Calu3 (cell line): ENCODE measurements at regions not wholly inside any gene's neighbourhood (a gene's known extent, or its start where the extent isn't known, plus 50 kb on each side); places are given as distances from the start of the nearest gene placed in this dataset.

Source experiments
- BruUV-seq: library from RNA; stranded (reverse); fragments of 400-500 nt; replicated peaks from 2 replicates; lab custom pipeline; 2021; lab: Mats Ljungman, UMichigan
- CTCF ChIA-PET: fragments of 300-600 bp; sonication (Branson Sonifier 250); formaldehyde crosslinking; loops from one replicate; lab custom pipeline; 2022; ENCODE audit warnings: antibody characterized with exemption; lab: Charles Lee
- DNase-seq: peaks from one replicate; pipeline ENCODE4 v3.0.0; 2022
- H3K27ac Mint-ChIP-seq: one replicate; pipeline ENCODE4 v1.8.0; 2022; ENCODE audit warnings: mixed read lengths; ENCODE audit not compliant: unreplicated experiment
- H3K27me3 Mint-ChIP-seq: one replicate; pipeline ENCODE4 v1.8.0; 2022; ENCODE audit warnings: mixed read lengths; ENCODE audit not compliant: unreplicated experiment
- H3K36me3 Mint-ChIP-seq: one replicate; pipeline ENCODE4 v1.8.0; 2022; ENCODE audit warnings: mild to moderate bottlenecking, moderate library complexity, mixed read lengths; ENCODE audit not compliant: insufficient read depth, unreplicated experiment
- H3K4me1 Mint-ChIP-seq: one replicate; pipeline ENCODE4 v1.8.0; 2022; ENCODE audit warnings: mild to moderate bottlenecking, low read depth, mixed read lengths; ENCODE audit not compliant: unreplicated experiment
- H3K4me3 Mint-ChIP-seq: one replicate; pipeline ENCODE4 v1.8.0; 2022; ENCODE audit warnings: mild to moderate bottlenecking, low read depth, moderate library complexity, mixed read lengths; ENCODE audit not compliant: unreplicated experiment
- H3K9me3 Mint-ChIP-seq: one replicate; pipeline ENCODE4 v1.8.0; 2022; ENCODE audit warnings: low read depth, mixed read lengths; ENCODE audit not compliant: unreplicated experiment
- CTCF ChIP-seq: fragments of 200-600 bp; IDR thresholded peaks from one replicate; pipeline ENCODE4 v1.8.0; 2022; ENCODE audit warnings: antibody characterized with exemption; ENCODE audit not compliant: unreplicated experiment
- intact Hi-C: fragments of 100-400 bp; cut with micrococcal nuclease; formaldehyde crosslinking; loops from one replicate; pipeline ENCODE4 v1.10.0; 2022; ENCODE audit not compliant: unreplicated experiment

DNA sequence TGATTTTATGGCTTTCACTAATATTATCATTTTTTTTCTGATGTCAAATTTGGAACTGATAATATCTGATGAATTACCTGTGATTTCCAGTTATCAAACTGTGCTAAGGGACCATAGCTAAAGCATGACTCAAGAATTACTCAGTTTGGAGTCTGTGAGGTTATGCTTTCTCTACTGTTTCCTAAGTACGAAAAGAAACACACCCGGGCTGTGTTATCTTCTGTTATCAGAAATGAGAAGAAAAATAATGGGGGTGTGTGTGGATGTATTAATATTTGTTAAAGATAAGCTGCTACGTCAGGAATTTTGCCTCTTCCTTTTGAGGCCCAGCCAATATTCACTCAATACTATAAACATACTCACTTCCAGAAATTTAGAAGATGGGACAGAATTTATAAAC is 1401.9 kb upstream of the FLRT2 start:
- Mint-ChIP-seq H3K27ac (no peak overlapping the region), H3K9me3 (peaks cover 5% of the 10 kb centered on the region), H3K36me3 (no peaks in the 10 kb centered on the region), H3K4me1 (no peaks in the 10 kb centered on the region), H3K27me3 (no peaks in the 10 kb centered on the region), H3K4me3 (no peak overlapping the region)
- DNase-seq = no peak
- CTCF ChIA-PET = no interaction called here
- no peak for TF ChIP-seq CTCF
- intact Hi-C loops = no loop called here
- BruUV-seq = no TSS peak

DNA sequence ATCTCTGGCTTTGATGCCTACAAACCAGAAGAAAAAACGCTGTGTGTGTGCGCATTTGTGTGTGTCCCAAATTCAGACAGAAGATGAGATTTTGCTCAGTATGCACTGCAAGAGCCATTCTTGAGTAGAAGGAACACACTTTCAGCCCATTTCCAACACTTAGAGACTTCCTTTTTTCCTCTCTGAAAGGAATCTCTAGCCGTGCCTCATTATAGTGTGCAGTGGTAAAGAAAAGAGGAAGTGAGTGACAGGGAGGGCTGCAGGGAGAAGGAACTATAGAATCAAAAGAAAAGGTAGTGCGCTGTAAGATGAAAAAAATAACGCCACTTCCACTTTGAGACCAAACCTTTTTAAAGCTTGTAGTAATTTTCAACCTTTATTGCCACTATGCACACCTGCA is 1400.9 kb upstream of the FLRT2 start:
- H3K27ac Mint-ChIP-seq = no peak overlapping the region
- peaks cover 5% of the 10 kb centered on the region for H3K9me3 Mint-ChIP-seq
- no peaks in the 10 kb centered on the region for H3K27me3 Mint-ChIP-seq
- H3K4me3 Mint-ChIP-seq = no peak overlapping the region
- CTCF ChIA-PET = no interaction called here
- intact Hi-C loops = no loop called here
- TF ChIP-seq CTCF = no peak
- H3K36me3 Mint-ChIP-seq = no peaks in the 10 kb centered on the region
- no peaks in the 10 kb centered on the region for H3K4me1 Mint-ChIP-seq
- BruUV-seq = no TSS peak
- no peak for DNase-seq

DNA sequence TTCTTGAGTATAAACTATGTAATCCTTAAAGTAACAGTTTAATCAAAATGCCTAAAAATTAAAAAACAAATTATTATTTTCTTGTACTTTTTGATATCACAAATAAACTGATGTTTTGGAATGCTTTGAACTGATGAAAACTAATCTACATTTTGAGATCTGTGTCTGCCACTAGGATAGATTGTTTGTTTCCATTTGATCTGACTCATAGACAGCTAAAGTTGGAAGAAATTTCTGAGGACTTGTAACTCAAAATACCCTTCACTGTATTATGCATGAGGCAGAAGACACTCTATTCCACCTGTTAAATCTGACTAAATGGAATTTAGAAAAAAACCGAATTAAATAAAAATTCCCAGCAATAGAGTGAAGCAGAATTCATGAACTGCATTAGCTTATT is 1400.0 kb upstream of the FLRT2 start:
- H3K27ac Mint-ChIP-seq = no peak overlapping the region
- intact Hi-C loops = no loop called here
- no peaks in the 10 kb centered on the region for H3K4me1 Mint-ChIP-seq
- CTCF ChIA-PET = no interaction called here
- no peaks in the 10 kb centered on the region for H3K36me3 Mint-ChIP-seq
- no peak for DNase-seq
- peaks cover 7% of the 10 kb centered on the region for H3K9me3 Mint-ChIP-seq
- TF ChIP-seq CTCF = no peak
- H3K4me3 Mint-ChIP-seq = no peak overlapping the region
- H3K27me3 Mint-ChIP-seq = no peaks in the 10 kb centered on the region
- BruUV-seq = no TSS peak

- no peaks in the 10 kb centered on the region for H3K36me3 Mint-ChIP-seq
- no peaks in the 10 kb centered on the region for H3K27me3 Mint-ChIP-seq
- DNase-seq = no peak
- no TSS peak for BruUV-seq
- intact Hi-C loops = no loop called here
- no peak overlapping the region for H3K27ac Mint-ChIP-seq
- H3K4me1 Mint-ChIP-seq = no peaks in the 10 kb centered on the region
- no peak for TF ChIP-seq CTCF
- peaks cover 12% of the 10 kb centered on the region for H3K9me3 Mint-ChIP-seq
- CTCF ChIA-PET = no interaction called here
- H3K4me3 Mint-ChIP-seq = no peak overlapping the region
These were observed 1398.0 kb upstream of the FLRT2 start for GRCh38 chr14:84131924-84132323.

GRCh38 chr14:84144166-84144565 is 1385.8 kb upstream of the FLRT2 start:
- DNase-seq = no peak
- no peak overlapping the region for H3K4me3 Mint-ChIP-seq
- no peak for TF ChIP-seq CTCF
- no peak overlapping the region for H3K27ac Mint-ChIP-seq
- no peaks in the 10 kb centered on the region for H3K4me1 Mint-ChIP-seq
- CTCF ChIA-PET = no interaction called here
- intact Hi-C loops = no loop called here
- H3K36me3 Mint-ChIP-seq = no peaks in the 10 kb centered on the region
- peaks cover 13% of the 10 kb centered on the region for H3K9me3 Mint-ChIP-seq
- BruUV-seq = no TSS peak
- H3K27me3 Mint-ChIP-seq = no peaks in the 10 kb centered on the region
